IPS DF 4.7 (cell line): ENCODE measurements at regions not wholly inside any gene's neighbourhood (a gene's known extent, or its start where the extent isn't known, plus 50 kb on each side); places are given as distances from the start of the nearest gene placed in this dataset.

Experiments
- DNase-seq: peaks from one replicate; pipeline ENCODE4 v3.0.0-alpha.2; 2013; ENCODE audit warnings: low spot score; ENCODE audit errors: extremely low read depth

- no peak for DNase-seq
These were observed 690.0 kb upstream of the PIK3C3 start for GRCh38 chr18:41265047-41265446.

DNA sequence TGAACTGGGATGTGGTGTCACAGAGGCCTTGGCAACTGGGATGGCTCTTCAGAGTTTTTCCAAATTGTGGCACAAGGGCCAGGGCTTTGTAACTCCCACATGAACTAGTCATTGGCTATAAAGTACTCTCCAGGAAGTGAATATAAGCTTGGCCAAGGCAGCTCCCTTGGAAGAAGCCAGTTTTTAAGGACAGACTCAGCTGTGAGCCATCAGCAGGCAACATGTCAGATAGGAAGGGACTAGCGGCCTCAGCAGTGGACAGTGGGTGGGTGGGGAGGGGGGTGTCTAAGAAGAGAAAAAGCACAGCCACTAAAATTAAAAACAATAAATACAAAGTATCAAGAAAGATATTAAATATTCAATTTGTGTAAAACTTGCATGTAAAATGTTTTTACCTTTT lies 691.1 kb upstream of the PIK3C3 start:
- DNase-seq, result no peak

DNA sequence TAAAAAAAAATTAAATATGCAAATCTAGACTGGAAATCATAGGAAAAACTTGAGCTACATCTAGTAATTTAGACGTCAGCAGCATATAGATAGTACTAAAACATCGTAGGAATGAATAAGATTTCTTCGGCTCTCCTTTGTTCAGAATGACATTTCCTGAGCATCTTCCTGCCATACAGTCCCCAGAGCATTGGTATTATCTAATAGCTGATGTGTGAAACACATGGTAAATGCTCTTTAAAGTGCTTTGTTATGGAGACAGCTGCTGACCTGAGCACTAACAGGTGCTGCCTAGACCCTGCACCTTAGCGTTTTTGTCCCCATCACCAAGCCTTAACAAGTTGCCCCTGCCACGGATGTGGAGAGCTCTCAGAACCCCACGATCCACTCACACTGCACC lies 692.3 kb upstream of the PIK3C3 start:
- DNase-seq, result no peak

- no peak for DNase-seq
These were observed 710.4 kb upstream of the PIK3C3 start for GRCh38 chr18:41244591-41245037.

DNA sequence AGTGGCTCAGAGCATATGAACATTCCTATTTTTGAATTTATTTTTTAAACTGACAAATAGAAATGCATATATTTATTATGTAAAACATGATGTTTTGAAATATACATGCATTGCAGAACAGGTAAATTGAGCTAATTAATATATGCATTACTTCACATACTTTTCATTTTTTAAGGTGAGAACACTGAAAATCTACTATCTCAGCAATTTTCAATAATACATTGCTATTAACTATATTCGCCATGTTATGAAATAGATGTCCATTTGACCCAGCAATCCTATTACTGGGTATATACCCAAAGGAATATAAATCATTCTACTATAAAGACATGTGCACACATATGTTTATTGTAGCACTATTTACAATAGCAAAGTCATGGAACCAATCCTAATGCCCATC lies 717.7 kb upstream of the PIK3C3 start:
- DNase-seq, result no peak

DNA sequence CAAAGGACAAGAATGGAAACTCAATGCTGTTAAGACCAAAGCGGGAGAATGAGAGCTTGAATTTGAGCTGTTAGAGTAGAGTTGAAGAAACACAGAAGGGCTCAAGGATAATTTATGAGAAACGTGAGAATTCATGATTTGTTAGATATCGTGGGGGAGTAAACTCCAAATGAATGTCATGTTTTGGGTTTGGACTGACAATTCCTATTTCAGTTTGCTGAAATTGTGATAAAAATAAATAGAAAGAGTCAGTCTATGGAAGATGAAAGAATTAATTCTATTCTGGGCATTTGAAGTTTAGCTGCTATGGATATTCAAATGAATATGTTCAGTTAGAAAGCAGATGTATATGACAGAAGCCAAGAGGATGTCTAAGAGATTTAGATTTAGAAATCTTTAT lies 723.4 kb upstream of the PIK3C3 start:
- no peak for DNase-seq

DNA sequence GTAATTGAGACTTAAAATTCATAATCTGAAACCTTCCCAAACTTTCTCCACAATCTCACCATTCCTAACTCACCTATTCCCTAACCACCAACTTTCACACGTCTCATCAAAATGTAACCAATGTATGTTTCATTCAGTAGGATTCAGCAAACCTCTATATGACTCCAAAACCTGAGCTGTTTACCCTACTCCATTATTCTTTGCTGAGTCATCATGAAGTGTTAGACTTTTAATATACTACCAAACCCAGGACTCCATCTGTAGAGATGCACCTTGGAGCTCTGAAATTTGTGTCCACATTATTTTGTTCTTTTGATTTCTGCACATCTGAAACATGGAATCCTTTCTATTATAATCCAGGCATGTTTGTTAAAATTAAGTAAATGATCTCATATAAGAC lies 727.0 kb upstream of the PIK3C3 start:
- no peak for DNase-seq

- DNase-seq, result no peak
These were observed 728.1 kb upstream of the PIK3C3 start for GRCh38 chr18:41226911-41227310.

DNA sequence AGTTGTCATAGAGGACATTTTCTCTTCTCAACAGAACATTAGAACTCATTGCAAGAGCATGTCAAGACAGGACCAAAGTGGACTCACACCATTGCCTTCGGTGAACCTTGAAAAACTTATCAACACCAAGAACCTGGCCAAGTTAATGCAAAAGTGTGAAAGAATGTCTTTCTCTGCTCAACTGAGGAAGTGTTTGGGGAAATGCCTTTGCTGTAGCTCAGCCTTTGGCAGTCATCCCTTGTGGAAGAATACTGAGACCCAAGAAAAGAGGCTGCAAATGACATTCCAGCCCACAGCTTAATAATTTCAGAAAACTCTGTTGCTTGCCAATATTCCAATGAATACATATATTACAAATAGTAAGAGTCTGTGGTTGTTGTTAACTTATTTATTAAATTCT lies 728.8 kb upstream of the PIK3C3 start:
- no peak for DNase-seq

DNA sequence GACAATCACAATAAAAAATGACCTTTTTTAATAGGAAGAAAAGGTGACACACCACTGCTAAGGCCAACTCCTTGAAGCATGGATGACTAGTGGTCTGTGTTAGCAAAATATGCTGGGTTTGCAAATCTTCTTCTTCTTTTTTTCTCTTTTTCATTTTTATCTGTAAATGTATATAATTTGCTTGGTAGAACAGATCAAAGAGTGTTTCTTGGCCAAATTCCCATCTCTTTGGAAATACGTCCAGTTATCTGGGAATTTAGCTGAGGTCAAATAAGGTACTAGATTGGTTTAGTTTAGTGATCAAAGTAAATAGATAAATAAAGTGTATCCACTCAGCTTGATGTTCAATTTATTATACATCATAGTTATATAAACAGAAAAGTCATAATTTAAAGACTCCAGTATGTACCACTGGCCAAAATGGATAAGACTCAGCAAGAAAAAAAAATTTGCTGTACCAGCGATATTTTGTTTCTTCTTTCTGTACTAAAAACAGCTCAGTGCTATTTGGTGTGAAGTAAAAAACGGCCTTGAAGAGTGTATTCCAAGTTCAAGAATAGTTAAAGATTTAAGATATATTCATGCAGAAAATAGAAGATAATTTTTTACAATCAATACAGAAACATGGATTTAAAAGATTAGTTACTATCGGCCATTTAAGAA lies 738.6 kb upstream of the PIK3C3 start:
- DNase-seq, result no peak

- no peak for DNase-seq
These were observed 747.3 kb upstream of the PIK3C3 start for GRCh38 chr18:41207706-41208105.

DNA sequence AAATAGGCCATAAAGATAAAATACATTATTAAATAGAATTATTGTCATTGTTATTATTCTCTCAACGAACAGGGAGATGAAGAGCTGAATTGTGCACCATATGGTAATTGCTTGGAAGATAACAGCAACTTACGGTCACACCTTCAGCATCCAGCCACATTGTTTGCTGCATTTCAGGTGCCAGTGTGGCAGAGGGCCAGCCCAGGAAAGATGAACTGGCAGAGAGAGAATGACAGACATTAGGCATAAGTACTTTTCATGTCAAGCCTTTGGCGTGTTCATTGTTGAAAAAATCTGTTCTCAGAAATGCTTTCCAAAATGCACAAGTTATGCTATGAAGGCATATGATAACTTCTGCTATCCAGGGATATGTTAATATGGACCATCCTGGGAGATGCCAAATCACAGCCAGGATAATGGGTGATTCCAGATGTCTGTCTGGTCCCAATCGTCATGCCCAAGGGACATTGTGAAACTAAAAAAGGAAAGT lies 748.6 kb upstream of the PIK3C3 start:
- DNase-seq, result no peak

GRCh38 chr18:41199212-41199611 lies 755.8 kb upstream of the PIK3C3 start:
- no peak for DNase-seq

GRCh38 chr18:41197967-41198366 lies 757.1 kb upstream of the PIK3C3 start:
- DNase-seq, result no peak

DNA sequence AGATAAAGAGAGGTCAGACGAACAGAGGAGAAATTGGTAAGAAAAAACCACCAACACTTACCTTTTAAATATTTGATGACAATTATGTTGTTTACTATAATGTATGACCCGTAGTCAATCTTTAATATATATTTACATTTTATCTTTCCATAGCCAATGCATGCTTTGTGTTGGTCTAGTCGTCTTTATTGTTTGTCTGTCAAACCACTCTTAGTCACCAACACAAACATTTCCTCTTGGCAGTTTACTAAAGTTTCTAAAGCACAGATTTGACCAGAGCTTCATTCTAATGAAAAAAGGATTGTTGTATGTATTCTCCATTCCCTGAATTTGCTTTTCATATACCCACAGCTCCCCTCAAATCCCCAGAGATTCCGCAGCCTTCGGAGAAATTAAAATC lies 784.7 kb upstream of the PIK3C3 start:
- no peak for DNase-seq

GRCh38 chr18:41165625-41166024 lies 789.4 kb upstream of the PIK3C3 start:
- DNase-seq, result no peak

DNA sequence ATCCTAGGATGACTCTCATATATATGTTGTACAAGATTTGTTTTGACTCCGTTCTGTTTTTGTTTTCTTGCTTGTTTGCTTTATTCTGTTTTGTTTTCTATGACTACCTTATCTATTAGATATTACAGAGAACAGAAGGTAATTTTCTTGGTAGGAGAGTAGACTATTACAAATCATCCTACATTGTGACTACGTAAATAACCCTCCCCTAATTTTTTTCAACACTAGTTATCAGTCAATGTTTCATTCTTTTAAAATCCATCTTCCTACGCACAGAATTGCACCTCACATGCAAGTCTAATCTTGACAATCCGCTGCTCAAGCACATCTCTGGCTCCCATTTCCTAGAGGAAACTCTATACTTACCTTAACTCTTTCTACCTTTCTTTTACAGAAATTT lies 792.3 kb upstream of the PIK3C3 start:
- no peak for DNase-seq

DNA sequence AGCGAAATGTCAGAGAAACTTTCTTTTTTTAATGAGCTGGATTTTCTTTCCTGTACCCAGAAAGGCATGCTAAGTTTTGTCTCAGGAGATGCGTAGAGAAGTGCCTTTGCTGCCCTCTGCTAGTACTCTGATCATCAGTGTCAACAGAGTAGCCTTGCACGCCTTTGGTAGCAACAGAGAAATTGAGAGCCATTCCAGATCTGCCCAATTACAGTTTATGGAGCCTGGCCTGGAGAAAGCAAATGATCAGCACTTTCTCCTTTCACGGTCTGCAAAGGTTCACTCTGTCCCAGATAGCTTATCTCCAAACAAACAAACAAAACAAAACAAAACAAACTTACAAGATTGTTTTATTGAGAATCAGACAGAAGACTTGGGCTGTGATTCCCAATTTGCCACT lies 792.8 kb upstream of the PIK3C3 start:
- DNase-seq, result no peak

DNA sequence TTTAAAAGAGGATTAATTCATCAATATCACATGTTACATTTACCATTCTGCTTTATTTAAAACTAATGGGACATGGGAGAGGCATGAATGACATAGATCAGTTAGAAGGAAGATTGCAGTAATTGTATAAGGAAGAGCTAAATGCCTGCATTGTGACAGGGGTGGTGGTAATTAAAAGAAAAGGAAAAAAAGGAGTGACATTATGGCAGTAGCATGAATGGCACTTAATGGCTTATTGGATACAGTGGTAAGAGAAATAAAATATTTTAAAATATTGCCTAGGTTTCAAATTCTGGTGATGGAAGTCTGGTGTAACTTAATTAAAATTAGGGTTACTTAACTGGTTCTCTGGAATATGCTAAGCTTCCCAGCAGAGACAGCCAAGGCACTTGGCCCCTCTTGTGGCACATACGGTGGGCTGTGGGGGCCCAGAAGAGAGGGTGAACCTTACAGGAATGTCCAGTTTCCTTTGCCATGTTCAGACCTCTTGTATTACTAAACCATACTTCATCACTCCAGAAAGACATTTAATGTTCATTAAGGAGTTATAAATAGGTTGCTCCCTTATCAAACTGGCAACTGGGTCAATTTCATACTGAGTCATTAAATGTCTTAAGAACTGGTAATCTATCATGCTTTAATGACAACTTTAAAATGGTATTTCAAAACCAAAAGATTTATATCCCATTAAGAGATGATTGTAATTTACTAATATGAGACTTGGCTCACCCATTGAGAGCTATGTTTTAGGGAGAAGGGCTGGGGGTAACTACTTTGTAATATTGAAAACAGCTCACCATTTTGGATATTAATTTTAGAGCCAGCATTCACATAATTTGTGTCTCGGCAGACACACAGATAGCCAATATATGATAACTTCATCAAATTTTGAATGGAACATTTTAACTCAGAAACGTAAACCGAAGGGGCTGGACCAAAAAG lies 798.9 kb upstream of the PIK3C3 start:
- DNase-seq, result no peak

- no peak for DNase-seq
These were observed 800.0 kb upstream of the PIK3C3 start for GRCh38 chr18:41155025-41155424.

DNA sequence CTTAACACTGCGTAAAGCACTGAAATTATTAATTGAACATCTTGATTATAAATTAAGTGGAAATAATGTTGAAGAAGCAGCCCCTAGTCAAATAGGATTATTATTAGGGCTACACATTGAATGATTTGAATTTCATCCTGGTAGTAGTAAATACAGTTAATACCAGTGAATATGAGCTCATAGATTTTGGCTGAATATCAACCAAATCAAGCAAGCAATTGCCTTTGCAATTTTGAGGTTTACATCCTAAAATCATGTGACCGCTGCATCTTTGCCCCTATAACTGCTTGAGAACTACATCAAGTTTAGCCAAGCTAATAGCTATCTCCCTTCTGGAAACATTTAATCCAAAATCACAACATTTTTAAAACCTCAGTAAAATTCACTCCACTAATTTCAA lies 801.2 kb upstream of the PIK3C3 start:
- no peak for DNase-seq

DNA sequence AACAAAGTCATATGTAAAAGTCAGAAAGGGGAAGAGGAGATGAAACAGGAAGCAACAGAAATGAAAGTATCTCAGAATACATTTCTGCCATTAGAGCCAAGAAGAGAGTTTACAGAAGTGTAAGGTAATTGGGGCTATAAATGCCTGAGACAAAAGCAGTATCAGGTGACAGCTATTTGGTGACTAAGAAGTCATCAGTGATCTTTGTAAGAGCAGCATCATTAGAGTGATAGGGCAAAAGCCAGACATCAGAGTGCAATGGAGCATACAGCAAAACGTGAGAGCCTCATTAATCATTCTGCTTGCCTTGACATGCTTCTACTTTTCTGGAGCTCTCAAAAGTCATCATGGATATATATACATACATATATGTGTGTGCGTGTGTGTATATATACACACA lies 804.7 kb upstream of the PIK3C3 start:
- no peak for DNase-seq

DNA sequence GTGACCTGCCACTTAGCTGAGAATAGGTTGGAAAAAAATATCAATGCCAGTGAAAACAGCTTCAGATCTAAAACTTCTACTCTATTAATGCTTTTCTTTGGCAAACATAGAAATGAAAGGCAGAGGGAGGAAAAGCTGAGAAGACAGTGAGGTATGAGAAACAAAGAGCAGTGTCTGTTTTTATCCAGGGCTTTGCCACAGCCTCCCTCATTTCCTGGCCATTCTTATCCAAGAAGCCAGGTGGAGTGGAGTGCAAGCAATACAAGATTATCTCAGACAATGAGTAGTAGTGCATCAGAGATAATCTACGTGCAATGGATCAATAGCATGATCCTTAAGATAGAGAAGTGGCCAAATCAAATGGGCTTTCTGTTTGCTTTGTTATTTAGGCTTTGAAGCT lies 808.7 kb upstream of the PIK3C3 start:
- DNase-seq, result no peak
